HUES48 (cell line): ENCODE measurements at regions not wholly inside any gene's neighbourhood (a gene's known extent, or its start where the extent isn't known, plus 50 kb on each side); places are given as distances from the start of the nearest gene placed in this dataset.

ENCODE experiments used
- H3K27ac ChIP-seq: one replicate; pipeline ENCODE4 v1.7.0; 2013; ENCODE audit warnings: low read depth, low read length, inconsistent platforms
- H3K27me3 ChIP-seq: 2 replicates; pipeline ENCODE4 v1.6.1; 2013; ENCODE audit warnings: mild to moderate bottlenecking, low read length; ENCODE audit not compliant: control insufficient read depth, insufficient read depth
- H3K36me3 ChIP-seq: 2 replicates; pipeline ENCODE4 v1.6.1; 2013; ENCODE audit warnings: low read length; ENCODE audit not compliant: control insufficient read depth, insufficient read depth
- H3K4me1 ChIP-seq: 2 replicates; pipeline ENCODE4 v1.6.1; 2013; ENCODE audit warnings: mild to moderate bottlenecking, low read length; ENCODE audit not compliant: control insufficient read depth, insufficient read depth
- H3K4me3 ChIP-seq: 2 replicates; pipeline ENCODE4 v1.5.1; 2013; ENCODE audit warnings: mild to moderate bottlenecking, low read depth, low read length
- H3K9ac ChIP-seq: 2 replicates; pipeline ENCODE4 v1.6.1; 2013; ENCODE audit warnings: mild to moderate bottlenecking, low read depth, low read length, moderate library complexity
- H3K9me3 ChIP-seq: 2 replicates; pipeline ENCODE4 v1.6.1; 2013; ENCODE audit warnings: low read length; ENCODE audit not compliant: control insufficient read depth, insufficient read depth

GRCh38 chr13:80841414-80841813, 500.5 kb upstream of the SPRY2 start:
- peaks cover 25% of the 10 kb centered on the region for H3K4me1 ChIP-seq
- H3K27ac ChIP-seq, result no peak overlapping the region
- peaks cover 6% of the 10 kb centered on the region for H3K9me3 ChIP-seq
- H3K4me3 ChIP-seq, result no peak overlapping the region
- no peaks in the 10 kb centered on the region for H3K27me3 ChIP-seq
- H3K36me3 ChIP-seq, result no peaks in the 10 kb centered on the region
- no peak overlapping the region for H3K9ac ChIP-seq

DNA sequence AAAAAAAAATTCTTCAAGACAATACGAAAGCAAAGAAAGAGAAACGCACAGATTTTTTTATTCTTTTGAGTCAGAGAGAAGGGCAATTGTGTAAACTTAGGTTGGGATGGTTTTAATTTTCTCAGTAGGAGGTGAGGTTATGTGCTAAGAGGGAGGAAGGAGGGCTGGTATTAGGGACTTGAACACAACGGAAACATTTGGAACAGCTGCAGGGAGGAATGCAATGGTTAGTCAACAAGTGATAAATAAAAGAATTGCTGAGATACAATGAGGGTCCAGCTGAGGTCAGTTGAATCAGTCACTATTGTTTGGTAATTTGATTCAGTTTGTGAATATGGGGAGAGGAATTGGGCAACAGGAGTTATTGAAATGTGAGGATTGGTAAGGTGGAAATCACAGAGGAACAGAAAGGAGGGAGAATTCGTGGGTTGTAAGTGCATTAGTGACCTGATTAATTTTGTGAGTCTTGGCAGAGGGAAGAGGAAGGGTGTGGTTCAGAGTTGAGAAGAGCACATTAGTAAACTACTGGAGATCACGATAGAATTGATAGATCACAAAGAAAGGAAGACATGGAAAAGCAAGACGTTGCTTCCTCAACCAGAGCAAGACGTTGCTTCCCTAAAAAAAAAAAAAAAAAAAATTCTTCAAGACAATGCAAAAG, 499.5 kb upstream of the SPRY2 start:
- no peaks in the 10 kb centered on the region for H3K27me3 ChIP-seq
- H3K4me1 ChIP-seq, result peaks cover 25% of the 10 kb centered on the region
- no peak overlapping the region for H3K9ac ChIP-seq
- no peak overlapping the region for H3K4me3 ChIP-seq
- H3K9me3 ChIP-seq, result peaks cover 11% of the 10 kb centered on the region
- H3K27ac ChIP-seq, result no peak overlapping the region
- no peaks in the 10 kb centered on the region for H3K36me3 ChIP-seq

DNA sequence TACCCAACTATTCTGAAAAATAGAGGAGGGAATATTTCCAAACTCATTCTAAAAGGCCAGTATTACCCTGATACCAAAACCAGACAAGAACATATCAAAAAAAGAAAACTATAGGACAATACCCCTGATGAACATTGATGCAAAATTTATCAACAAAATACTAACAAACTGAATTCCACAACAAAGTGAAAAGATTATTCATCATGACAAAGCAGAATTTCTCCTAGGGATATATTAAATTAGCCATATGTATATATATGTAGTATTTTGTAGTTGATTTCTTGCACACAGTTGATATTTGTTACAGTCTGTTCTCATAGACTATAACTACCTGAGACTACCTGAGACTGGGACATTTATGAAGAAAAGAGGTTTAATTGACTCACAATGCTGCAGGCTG, 495.0 kb upstream of the SPRY2 start:
- H3K9ac ChIP-seq, result no peak overlapping the region
- no peaks in the 10 kb centered on the region for H3K36me3 ChIP-seq
- no peak overlapping the region for H3K4me3 ChIP-seq
- no peak overlapping the region for H3K27ac ChIP-seq
- H3K4me1 ChIP-seq, result peaks cover 10% of the 10 kb centered on the region
- H3K9me3 ChIP-seq, result peaks cover 11% of the 10 kb centered on the region
- no peaks in the 10 kb centered on the region for H3K27me3 ChIP-seq

- no peak overlapping the region for H3K27ac ChIP-seq
- no peak overlapping the region for H3K4me3 ChIP-seq
- H3K4me1 ChIP-seq, result no peaks in the 10 kb centered on the region
- H3K36me3 ChIP-seq, result no peaks in the 10 kb centered on the region
- H3K9me3 ChIP-seq, result peaks cover 3% of the 10 kb centered on the region
- no peak overlapping the region for H3K9ac ChIP-seq
- H3K27me3 ChIP-seq, result no peaks in the 10 kb centered on the region
These were observed 489.5 kb upstream of the SPRY2 start for GRCh38 chr13:80830431-80830830.

- Histone ChIP-seq H3K4me1 (no peaks in the 10 kb centered on the region), H3K27ac (no peak overlapping the region), H3K27me3 (no peaks in the 10 kb centered on the region), H3K36me3 (no peaks in the 10 kb centered on the region), H3K9ac (no peak overlapping the region), H3K9me3 (peaks cover 3% of the 10 kb centered on the region), H3K4me3 (no peak overlapping the region)
These were observed 487.8 kb upstream of the SPRY2 start for GRCh38 chr13:80828759-80829158.

GRCh38 chr13:80825276-80825675, 484.4 kb upstream of the SPRY2 start:
- no peak overlapping the region for H3K4me3 ChIP-seq
- H3K27ac ChIP-seq, result no peak overlapping the region
- H3K9ac ChIP-seq, result no peak overlapping the region
- no peaks in the 10 kb centered on the region for H3K27me3 ChIP-seq
- no peaks in the 10 kb centered on the region for H3K36me3 ChIP-seq
- H3K9me3 ChIP-seq, result peaks cover 3% of the 10 kb centered on the region
- no peaks in the 10 kb centered on the region for H3K4me1 ChIP-seq

GRCh38 chr13:80824229-80824628, 483.3 kb upstream of the SPRY2 start:
- Histone ChIP-seq H3K4me1 (no peaks in the 10 kb centered on the region), H3K27ac (no peak overlapping the region), H3K27me3 (no peaks in the 10 kb centered on the region), H3K9ac (no peak overlapping the region), H3K4me3 (no peak overlapping the region), H3K36me3 (no peaks in the 10 kb centered on the region), H3K9me3 (peaks cover 3% of the 10 kb centered on the region)

GRCh38 chr13:80823472-80823871, 482.5 kb upstream of the SPRY2 start:
- Histone ChIP-seq H3K36me3 (no peaks in the 10 kb centered on the region), H3K4me3 (no peak overlapping the region), H3K27me3 (no peaks in the 10 kb centered on the region), H3K4me1 (no peaks in the 10 kb centered on the region), H3K9ac (no peak overlapping the region), H3K27ac (no peak overlapping the region), H3K9me3 (peaks cover 3% of the 10 kb centered on the region)

DNA sequence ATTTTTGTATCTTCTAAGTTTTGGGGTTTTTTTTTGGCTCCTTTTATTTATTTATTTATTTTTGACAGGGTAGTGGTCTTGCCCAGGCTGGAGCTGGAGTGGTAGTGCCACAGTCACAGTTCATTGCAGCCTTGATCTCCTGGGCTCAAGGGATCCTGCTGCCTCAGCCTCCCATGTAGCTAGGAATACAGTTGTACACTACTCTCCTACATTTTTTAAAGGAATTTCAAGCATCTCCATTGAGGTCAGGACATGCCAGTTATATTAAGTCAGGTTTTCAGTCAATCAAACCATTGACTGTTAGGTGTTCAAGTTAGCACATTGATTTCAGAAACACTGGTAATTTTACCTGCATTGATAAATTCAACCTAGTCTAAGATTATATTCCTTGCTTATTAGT, 480.5 kb upstream of the SPRY2 start:
- Histone ChIP-seq H3K27me3 (no peaks in the 10 kb centered on the region), H3K4me3 (no peak overlapping the region), H3K9me3 (peaks cover 7% of the 10 kb centered on the region; the same call in 1 of the 2 replicates), H3K4me1 (no peaks in the 10 kb centered on the region), H3K36me3 (no peaks in the 10 kb centered on the region), H3K9ac (no peak overlapping the region), H3K27ac (no peak overlapping the region)

DNA sequence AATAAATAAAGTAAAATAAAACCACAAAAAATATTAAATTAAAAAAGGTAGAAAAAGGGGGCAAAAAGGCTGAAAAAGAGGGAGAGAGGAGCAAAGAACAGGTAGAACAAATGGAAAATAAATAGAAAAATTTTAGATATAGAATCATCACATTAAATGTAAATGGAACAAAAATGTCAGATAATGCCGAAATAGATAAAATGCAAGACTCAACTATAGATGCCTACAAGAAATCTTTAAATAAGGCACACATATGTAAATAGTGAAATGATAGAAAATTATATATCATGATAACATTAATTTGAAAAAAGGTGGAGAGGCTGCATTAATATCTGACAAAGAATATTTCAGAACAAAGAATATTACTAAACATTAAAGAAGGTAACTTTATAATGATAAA, 477.1 kb upstream of the SPRY2 start:
- Histone ChIP-seq H3K4me3 (no peak overlapping the region), H3K9me3 (peaks cover 4% of the 10 kb centered on the region; the same call in 1 of the 2 replicates), H3K9ac (no peak overlapping the region), H3K4me1 (no peaks in the 10 kb centered on the region), H3K27ac (no peak overlapping the region), H3K27me3 (no peaks in the 10 kb centered on the region), H3K36me3 (no peaks in the 10 kb centered on the region)

DNA sequence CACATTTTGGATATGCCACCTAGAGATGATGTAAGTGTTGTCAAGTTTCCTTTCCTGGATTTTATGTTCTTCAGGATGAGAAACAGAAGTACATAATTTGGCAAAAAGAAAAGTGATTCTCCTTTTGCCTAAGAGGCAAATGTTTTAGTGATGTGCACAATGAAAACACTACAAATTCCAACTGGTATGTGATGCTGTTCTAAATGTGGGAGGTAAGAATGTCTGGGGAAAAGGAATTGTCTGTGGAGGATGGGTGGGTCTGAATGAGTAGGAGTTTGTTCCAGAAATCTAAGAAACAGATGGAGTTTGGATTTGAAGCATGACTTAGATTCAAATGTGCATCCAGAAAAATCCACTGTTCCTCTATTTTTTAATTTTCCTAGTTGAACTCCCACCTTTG, 473.6 kb upstream of the SPRY2 start:
- Histone ChIP-seq H3K27ac (no peak overlapping the region), H3K36me3 (no peaks in the 10 kb centered on the region), H3K9ac (no peak overlapping the region), H3K9me3 (peaks cover 4% of the 10 kb centered on the region; the same call in 1 of the 2 replicates), H3K4me3 (no peak overlapping the region), H3K4me1 (no peaks in the 10 kb centered on the region), H3K27me3 (no peaks in the 10 kb centered on the region)
